Cardiac muscle cell (in vitro differentiated cells and primary cell): ENCODE measurements at regions not wholly inside any gene's neighbourhood (a gene's known extent, or its start where the extent isn't known, plus 50 kb on each side); places are given as distances from the start of the nearest gene placed in this dataset.
"Not testable (repeated sequence)": the region's sequence is repeated elsewhere in the genome, so short reads cannot be mapped to it uniquely, and the experiment has no call there.

Experiments
- DNase-seq, 2 donors: peaks; one replicate each; pipeline versions ENCODE4 v3.0.0 to v3.0.0-alpha.2; 2010 to 2017; ENCODE audit warnings: low read depth in 1 of 2, low spot score in 1 of 2
- H3K27ac ChIP-seq: fragments of 200-600 bp; sonication (generic); 2 replicates; pipeline ENCODE4 v1.5.1; 2016
- H3K27me3 ChIP-seq: fragments of 200-600 bp; sonication (generic); 2 replicates; pipeline ENCODE4 v1.6.0; 2016; ENCODE audit warnings: control low read depth
- H3K36me3 ChIP-seq: fragments of 200-600 bp; sonication (generic); 2 replicates; pipeline ENCODE4 v1.5.1; 2016; ENCODE audit warnings: control low read depth
- H3K4me1 ChIP-seq: fragments of 200-600 bp; sonication (generic); 2 replicates; pipeline ENCODE4 v1.8.1; 2017; ENCODE audit warnings: low read depth, mild to moderate bottlenecking, mixed run types
- H3K4me3 ChIP-seq: fragments of 200-600 bp; sonication (generic); 2 replicates; pipeline ENCODE4 v1.5.1; 2016; ENCODE audit warnings: mild to moderate bottlenecking
- H3K9me3 ChIP-seq: fragments of 200-600 bp; sonication (generic); 2 replicates; pipeline ENCODE4 v1.5.1; 2017; ENCODE audit warnings: low read depth, mild to moderate bottlenecking, control low read depth
- CTCF ChIP-seq: IDR thresholded peaks from 2 replicates; pipeline ENCODE4 v1.5.1; 2012; ENCODE audit warnings: low read depth, mild to moderate bottlenecking, low read length

DNA sequence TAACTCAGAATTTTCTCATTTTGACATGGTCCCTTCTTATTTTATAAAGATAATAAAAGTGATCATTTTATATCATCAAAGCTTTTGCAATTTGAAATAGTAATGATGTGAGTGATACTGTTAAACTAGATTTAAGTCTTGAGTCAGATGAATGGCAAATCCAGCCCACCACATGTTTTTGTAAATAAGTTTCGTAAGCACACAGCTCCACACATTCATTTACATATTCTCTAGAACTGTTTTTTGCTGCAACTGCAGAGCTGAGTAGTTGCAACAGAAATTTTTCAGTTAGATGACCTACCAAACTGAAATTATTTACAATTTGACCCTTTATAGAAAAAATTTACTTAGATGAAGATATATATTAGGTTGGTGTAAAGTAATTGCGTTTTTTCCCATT, 75.1 kb upstream of the ADORA2B start:
- not testable (repeated sequence) for H3K4me3 ChIP-seq, H3K4me1 ChIP-seq, H3K27me3 ChIP-seq, H3K9me3 ChIP-seq, DNase-seq, H3K27ac ChIP-seq, H3K36me3 ChIP-seq

GRCh38 chr17:15872677-15873076, 72.3 kb upstream of the ADORA2B start:
- H3K27me3 ChIP-seq, DNase-seq: not testable (repeated sequence)

GRCh38 chr17:15877882-15878500, 66.9 kb upstream of the ADORA2B start:
- peak in 1 of 2 donors; percentile 15 for DNase-seq
- not testable (repeated sequence) for H3K4me1 ChIP-seq, H3K9me3 ChIP-seq, H3K27ac ChIP-seq, H3K4me3 ChIP-seq, H3K36me3 ChIP-seq, H3K27me3 ChIP-seq

More at GRCh38 chr17:15872677-15873076, 72.3 kb upstream of the ADORA2B start:
- H3K27ac ChIP-seq, H3K4me1 ChIP-seq, H3K9me3 ChIP-seq, H3K36me3 ChIP-seq, H3K4me3 ChIP-seq: not testable (repeated sequence)

DNA sequence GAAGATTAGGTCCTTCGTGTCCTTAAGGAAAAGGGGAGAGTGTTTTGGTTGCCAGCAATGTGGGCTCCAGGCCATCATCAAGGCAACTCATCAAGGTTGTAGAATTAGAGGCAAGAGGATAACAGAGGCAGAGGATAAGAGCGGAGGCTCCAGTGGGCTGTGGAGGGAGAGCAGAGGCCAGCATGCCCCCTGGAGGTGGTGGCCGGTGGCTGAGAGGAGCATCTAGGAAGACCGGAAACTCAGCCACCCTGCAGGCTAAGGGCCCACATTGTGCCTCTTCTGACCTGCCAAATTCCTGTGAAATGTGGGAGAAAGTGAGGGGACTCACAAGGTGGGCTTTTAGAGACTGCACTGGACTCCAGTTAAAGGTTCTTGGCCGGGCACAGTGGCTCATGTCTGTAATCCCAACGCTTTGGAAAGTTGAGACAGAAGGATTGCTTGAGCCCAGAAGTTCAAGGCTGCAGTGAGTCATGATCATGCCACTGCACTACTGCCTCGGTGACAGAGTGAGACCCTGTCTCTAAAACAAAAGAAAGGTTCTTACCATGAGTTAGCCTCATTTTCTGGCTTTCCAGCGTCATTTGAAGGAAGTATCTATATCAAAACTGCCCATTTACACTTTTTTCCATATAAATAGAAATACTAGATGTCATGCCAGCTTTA, 62.7 kb upstream of the ADORA2B start:
- Histone ChIP-seq H3K4me1 (no peaks in the 10 kb centered on the region), H3K27me3 (no peaks in the 10 kb centered on the region), H3K36me3 (no peaks in the 10 kb centered on the region), H3K4me3 (no peak overlapping the region), H3K9me3 (no peaks in the 10 kb centered on the region), H3K27ac (no peak overlapping the region)
- no peak for DNase-seq
- peak; percentile 12 for TF ChIP-seq CTCF

DNA sequence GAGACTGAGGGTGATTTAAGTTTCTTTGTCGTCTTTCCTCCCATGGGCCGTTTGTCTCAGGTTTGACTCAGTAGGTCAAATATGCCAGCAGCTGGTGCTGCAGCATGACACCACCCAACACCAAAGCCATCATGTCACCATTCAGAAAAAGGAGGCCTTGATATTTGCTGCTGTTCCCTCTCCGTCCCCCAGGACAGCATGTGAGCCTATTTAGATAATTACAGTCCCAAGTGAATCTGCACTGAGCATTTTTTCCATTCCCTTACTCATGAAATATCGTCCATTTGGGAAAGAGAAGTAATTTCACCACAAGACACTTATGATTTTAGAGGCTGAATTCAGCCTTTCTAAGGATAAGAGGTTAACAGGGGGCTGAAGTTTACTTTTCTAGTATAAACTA, 62.2 kb upstream of the ADORA2B start:
- Histone ChIP-seq H3K4me1 (no peaks in the 10 kb centered on the region), H3K4me3 (no peak overlapping the region), H3K27me3 (no peaks in the 10 kb centered on the region), H3K9me3 (no peaks in the 10 kb centered on the region), H3K36me3 (no peaks in the 10 kb centered on the region), H3K27ac (no peak overlapping the region)
- peak in 1 of 2 donors; percentile 11 for DNase-seq
- no peak for TF ChIP-seq CTCF

GRCh38 chr17:15883617-15884111, 61.3 kb upstream of the ADORA2B start:
- no peak overlapping the region for H3K4me3 ChIP-seq
- H3K27me3 ChIP-seq: no peaks in the 10 kb centered on the region
- no peak for TF ChIP-seq CTCF
- H3K4me1 ChIP-seq: no peaks in the 10 kb centered on the region
- no peaks in the 10 kb centered on the region for H3K36me3 ChIP-seq
- DNase-seq: peak in 1 of 2 donors; percentile 83
- no peaks in the 10 kb centered on the region for H3K9me3 ChIP-seq
- H3K27ac ChIP-seq: no peak overlapping the region

DNA sequence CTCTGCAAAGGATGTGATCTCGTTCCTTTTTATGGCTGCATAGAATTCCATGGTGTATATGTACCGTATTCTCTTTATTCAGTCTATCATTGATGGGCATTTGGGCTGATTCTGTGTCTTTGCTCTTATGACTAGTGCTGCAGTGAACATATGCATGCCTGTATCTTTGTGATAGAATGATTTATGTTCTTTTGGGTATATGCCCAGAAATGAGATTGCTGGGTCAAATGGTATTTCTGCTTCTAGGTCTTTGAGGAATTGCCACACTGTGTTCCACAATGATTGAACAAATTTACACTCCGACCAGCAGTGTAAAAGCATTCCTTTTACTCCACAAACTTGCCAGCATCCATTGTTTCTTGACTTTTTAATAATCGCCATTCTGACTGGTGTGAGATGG, 60.2 kb upstream of the ADORA2B start:
- peak in 1 of 2 donors; percentile 76 for DNase-seq
- no peak for TF ChIP-seq CTCF
- no peak overlapping the region for H3K27ac ChIP-seq
- H3K4me1 ChIP-seq: no peaks in the 10 kb centered on the region
- H3K9me3 ChIP-seq: no peaks in the 10 kb centered on the region
- H3K36me3 ChIP-seq: no peaks in the 10 kb centered on the region
- no peak overlapping the region for H3K4me3 ChIP-seq
- no peaks in the 10 kb centered on the region for H3K27me3 ChIP-seq
